ENCODE measurements at regions not wholly inside any gene's neighbourhood (a gene's known extent, or its start where the extent isn't known, plus 50 kb on each side); places are given as distances from the start of the nearest gene placed in this dataset.

GRCh38 chr16:79871906-79872305, 271.4 kb upstream of the MAF start:
- TF ChIP-seq CTCF (IDR thresholded peaks at IDR 0.05): no peak
- TF ChIP-seq POLR2A (IDR thresholded peaks at IDR 0.05): no peak
- no peak for TF ChIP-seq POLR2AphosphoS5 (IDR thresholded peaks at IDR 0.05)
